ENCODE measurements at regions not wholly inside any gene's neighbourhood (a gene's known extent, or its start where the extent isn't known, plus 50 kb on each side); places are given as distances from the start of the nearest gene placed in this dataset.

DNA sequence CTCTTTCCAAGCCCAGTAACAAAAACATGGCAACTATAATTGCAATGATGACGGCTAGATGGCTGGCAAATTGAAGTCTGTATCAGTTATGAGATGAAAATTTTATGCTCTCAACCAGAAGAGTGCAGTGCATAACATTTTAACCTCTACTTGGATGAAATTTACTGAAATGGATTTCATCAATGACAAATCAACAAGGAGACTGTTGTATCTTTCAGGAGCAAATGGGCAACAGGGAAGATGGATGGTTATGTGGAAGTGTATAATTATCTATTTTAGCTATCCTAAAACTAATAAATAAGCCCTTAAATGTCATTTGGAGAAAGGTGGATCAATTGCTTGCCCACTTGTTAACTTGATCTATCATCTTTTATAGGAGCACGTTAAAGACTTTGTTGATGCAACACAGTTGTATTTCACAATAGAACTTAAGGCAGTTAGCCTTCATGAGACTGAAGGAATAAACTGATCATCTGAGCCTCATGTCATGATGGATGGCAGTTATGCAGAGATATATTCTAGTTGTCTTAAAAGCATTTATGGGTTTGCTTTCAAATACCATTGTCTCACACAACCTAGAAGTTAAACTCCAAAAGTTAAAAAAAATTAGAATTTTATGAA is 315.1 kb upstream of the TBC1D5 start:
- Histone ChIP-seq H3K27me3 (no peaks in the 10 kb centered on the region), H3K27ac (no peak overlapping the region), H3K4me3 (no peak overlapping the region), H3K9me3 (peaks cover 9% of the 10 kb centered on the region), H3K4me1 (no peaks in the 10 kb centered on the region), H3K36me3 (no peaks in the 10 kb centered on the region)
- no peak for TF ChIP-seq EP300 (IDR thresholded peaks at IDR 0.05)
- TF ChIP-seq POLR2A (IDR thresholded peaks at IDR 0.05), result no peak
- TF ChIP-seq, protein P1, sequence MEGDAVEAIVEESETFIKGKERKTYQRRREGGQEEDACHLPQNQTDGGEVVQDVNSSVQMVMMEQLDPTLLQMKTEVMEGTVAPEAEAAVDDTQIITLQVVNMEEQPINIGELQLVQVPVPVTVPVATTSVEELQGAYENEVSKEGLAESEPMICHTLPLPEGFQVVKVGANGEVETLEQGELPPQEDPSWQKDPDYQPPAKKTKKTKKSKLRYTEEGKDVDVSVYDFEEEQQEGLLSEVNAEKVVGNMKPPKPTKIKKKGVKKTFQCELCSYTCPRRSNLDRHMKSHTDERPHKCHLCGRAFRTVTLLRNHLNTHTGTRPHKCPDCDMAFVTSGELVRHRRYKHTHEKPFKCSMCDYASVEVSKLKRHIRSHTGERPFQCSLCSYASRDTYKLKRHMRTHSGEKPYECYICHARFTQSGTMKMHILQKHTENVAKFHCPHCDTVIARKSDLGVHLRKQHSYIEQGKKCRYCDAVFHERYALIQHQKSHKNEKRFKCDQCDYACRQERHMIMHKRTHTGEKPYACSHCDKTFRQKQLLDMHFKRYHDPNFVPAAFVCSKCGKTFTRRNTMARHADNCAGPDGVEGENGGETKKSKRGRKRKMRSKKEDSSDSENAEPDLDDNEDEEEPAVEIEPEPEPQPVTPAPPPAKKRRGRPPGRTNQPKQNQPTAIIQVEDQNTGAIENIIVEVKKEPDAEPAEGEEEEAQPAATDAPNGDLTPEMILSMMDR (IDR thresholded peaks at IDR 0.05), result no peak
- TF ChIP-seq POLR2AphosphoS5 (IDR thresholded peaks at IDR 0.05), result no peak
- 65% methylated on average over 2 of the region's 2 CpGs for WGBS
- no peak for DNase-seq (ENCODE audit: low spot score in 2 of 2)

- WGBS, result 80% methylated on average over 1 of the region's 1 CpG
- no peaks in the 10 kb centered on the region for H3K36me3 ChIP-seq
- peaks cover 9% of the 10 kb centered on the region for H3K9me3 ChIP-seq
- no peak overlapping the region for H3K4me3 ChIP-seq
- H3K27ac ChIP-seq, result no peak overlapping the region
- H3K4me1 ChIP-seq, result no peaks in the 10 kb centered on the region
- DNase-seq (ENCODE audit: low spot score in 2 of 2), result no peak
- TF ChIP-seq POLR2A (IDR thresholded peaks at IDR 0.05) (no peak), EP300 (IDR thresholded peaks at IDR 0.05) (no peak), POLR2AphosphoS5 (IDR thresholded peaks at IDR 0.05) (no peak)
- TF ChIP-seq, protein P1 (IDR thresholded peaks at IDR 0.05), result no peak
- H3K27me3 ChIP-seq, result no peaks in the 10 kb centered on the region
Measured at GRCh38 chr3:18054625-18055024, 312.2 kb upstream of the TBC1D5 start.

DNA sequence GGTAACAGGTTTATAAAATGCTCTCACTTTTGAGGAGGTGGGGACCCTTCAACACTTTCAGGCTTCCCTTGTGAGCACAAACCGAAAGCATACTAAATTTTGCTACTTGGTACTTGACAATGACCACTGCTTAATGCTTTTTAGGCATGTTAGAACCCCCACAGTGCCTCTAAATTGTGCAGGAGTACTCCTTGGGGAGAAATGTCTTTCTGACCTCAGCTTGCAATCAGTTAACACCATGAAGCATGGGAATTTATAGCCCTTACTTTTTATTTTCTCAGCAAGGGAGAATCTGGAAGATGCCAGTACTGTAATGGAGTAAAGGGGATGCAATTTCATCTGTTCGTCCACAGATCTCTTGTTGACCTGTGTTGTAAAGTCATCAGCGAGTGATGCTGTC is 308.9 kb upstream of the TBC1D5 start:
- no peaks in the 10 kb centered on the region for H3K4me1 ChIP-seq
- H3K27ac ChIP-seq, result no peak overlapping the region
- no peaks in the 10 kb centered on the region for H3K27me3 ChIP-seq
- H3K4me3 ChIP-seq, result no peak overlapping the region
- no peaks in the 10 kb centered on the region for H3K36me3 ChIP-seq
- 68% methylated on average over 3 of the region's 3 CpGs for WGBS
- peaks cover 9% of the 10 kb centered on the region for H3K9me3 ChIP-seq
- no peak for TF ChIP-seq POLR2A (IDR thresholded peaks at IDR 0.05)
- TF ChIP-seq POLR2AphosphoS5 (IDR thresholded peaks at IDR 0.05), result no peak
- TF ChIP-seq EP300 (IDR thresholded peaks at IDR 0.05), result no peak
- TF ChIP-seq, protein P1 (IDR thresholded peaks at IDR 0.05), result no peak
- DNase-seq (ENCODE audit: low spot score in 2 of 2), result no peak

GRCh38 chr3:18049096-18049495 is 306.7 kb upstream of the TBC1D5 start:
- Histone ChIP-seq H3K9me3 (no peaks in the 10 kb centered on the region), H3K27ac (no peak overlapping the region), H3K36me3 (no peaks in the 10 kb centered on the region), H3K4me3 (no peak overlapping the region), H3K4me1 (no peaks in the 10 kb centered on the region), H3K27me3 (no peaks in the 10 kb centered on the region)
- WGBS, result 89% methylated on average over 4 of the region's 4 CpGs
- DNase-seq (ENCODE audit: low spot score in 2 of 2), result no peak
- TF ChIP-seq POLR2AphosphoS5 (IDR thresholded peaks at IDR 0.05) (no peak), EP300 (IDR thresholded peaks at IDR 0.05) (no peak), POLR2A (IDR thresholded peaks at IDR 0.05) (no peak)
- TF ChIP-seq, protein P1 (IDR thresholded peaks at IDR 0.05), result no peak

DNA sequence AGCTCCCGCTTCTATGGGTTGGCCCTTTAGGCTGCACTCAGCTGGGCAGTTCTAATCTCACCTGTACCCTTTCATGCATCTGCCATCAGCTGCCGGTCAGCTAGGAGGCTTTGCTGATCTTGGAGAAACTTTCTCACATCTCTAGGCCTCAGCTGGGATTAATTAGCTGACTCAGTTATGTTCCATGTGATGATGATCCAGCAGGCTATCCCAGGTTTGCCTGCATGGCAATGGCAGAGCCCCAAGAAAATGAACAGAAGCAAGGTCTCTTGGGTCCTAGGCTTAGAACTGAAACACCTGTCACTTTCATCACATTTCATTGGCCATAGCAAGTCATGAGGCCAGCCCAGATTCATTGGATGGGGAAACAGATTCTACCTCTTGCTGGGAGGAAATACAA is 304.6 kb upstream of the TBC1D5 start:
- 82% methylated on average over 2 of the region's 2 CpGs for WGBS

More for the DNA sequence above, 304.6 kb upstream of the TBC1D5 start:
- no peaks in the 10 kb centered on the region for H3K36me3 ChIP-seq
- H3K4me3 ChIP-seq, result no peak overlapping the region
- no peak for DNase-seq (ENCODE audit: low spot score in 2 of 2)
- no peaks in the 10 kb centered on the region for H3K9me3 ChIP-seq
- H3K27ac ChIP-seq, result no peak overlapping the region
- TF ChIP-seq EP300 (IDR thresholded peaks at IDR 0.05), result no peak
- TF ChIP-seq, protein P1 (IDR thresholded peaks at IDR 0.05), result no peak
- TF ChIP-seq POLR2AphosphoS5 (IDR thresholded peaks at IDR 0.05), result no peak
- TF ChIP-seq POLR2A (IDR thresholded peaks at IDR 0.05), result no peak
- no peaks in the 10 kb centered on the region for H3K27me3 ChIP-seq
- no peaks in the 10 kb centered on the region for H3K4me1 ChIP-seq

Data from suprapubic skin (tissue), 4 donors.